AG20443 (cell line): ENCODE measurements at regions not wholly inside any gene's neighbourhood (a gene's known extent, or its start where the extent isn't known, plus 50 kb on each side); places are given as distances from the start of the nearest gene placed in this dataset.

ENCODE experiments used
- DNase-seq: peaks from one replicate; pipeline ENCODE4 v3.0.0; 2012; ENCODE audit warnings: low spot score, mixed read lengths

DNA sequence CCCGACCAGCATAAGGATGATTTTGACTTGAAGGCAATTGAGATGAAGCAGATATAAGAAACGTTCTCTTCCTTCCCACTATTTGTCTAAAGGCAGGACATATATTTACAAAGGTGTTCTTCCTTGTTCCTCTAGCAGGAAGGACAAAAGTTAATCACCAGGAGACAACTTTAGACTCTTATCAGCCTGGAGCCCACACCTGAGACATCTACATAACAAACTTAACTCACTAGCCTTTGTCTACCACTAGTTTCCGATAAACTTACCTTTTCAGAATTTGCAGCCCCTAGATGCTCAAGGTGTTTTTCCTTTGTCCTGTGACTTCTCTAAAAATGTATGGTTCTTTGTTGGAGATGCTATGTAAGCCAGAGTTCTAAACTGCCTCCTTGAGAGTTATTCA is 1047.8 kb upstream of the NXPH2 start:
- DNase-seq = no peak

DNA sequence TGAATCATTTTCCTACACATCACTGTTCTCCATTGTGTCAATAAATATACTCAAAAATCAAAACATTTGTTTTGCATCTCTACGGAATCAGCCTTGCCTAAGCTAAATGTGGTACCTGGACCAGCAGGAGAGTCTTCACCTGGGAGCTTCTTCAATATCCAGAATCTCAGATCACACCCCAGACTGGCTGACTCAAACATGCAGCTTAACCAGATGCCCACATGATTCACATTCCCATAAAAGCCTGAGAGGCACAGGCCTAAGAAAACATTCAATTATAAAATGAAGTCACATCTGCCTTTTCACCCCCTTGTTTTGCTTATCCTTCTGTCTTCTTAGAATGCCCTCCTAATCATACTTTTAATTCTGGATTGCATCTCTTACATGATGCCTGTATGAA is 1045.5 kb upstream of the NXPH2 start:
- DNase-seq = no peak

DNA sequence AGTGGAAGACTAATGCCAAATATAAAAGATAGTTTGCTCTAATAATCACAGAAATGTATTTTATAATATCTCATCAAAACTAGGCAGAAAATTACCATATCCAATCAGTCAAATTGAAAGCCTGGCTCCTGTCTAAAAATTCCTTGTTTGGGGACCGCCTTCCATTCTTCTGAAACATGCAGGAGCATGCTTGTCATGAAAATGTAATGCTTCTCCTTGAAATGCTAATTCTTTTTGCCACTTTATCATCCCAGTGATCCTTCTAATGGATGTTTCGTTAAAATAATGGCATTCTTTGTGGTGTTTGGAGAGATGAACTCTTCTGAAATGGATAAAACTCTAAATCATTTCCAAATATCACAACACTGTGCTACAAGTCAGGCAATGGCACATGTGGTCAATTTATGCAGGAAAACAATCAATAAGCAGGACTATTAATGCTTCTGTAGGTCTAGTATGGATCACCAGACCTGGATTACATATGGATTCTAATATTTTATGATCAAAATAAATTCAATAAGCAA is 1039.1 kb upstream of the NXPH2 start:
- DNase-seq = no peak

DNA sequence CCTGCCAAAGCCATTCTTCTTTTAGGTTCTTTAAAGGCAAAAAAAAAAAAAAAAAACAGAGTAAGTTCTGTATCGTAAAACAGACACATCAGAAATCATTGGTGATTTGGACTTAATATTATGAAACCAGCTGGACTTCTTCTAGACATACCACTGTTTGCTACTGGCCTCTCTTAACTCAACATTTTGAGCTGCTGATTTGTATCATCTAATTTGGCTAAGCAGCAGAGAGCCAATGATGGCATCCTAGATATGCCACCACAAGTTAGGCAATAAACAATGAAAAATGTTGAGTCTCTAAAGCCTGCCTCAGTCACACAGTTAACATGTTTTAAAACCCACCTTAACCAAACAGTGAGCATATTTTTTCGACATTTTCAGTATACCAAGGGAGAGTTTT is 1034.3 kb upstream of the NXPH2 start:
- DNase-seq = no peak

DNA sequence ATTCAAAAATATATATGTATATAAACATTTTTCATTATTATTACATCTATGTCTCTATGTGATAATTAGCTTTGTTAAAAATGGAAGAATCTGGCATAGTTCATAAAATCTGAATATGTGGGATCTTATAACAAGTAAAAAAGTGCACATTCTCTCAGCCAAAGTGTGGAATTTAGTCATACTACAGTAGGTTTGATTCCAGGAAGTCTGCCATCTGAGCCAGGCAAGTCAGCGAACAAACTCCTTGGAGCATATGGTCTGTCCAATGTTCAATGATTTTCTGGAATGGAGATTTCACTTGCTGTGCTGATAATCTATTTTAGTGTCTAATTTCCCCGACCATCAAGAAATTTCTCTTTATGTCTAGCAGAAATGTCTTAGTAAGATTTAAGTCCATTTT is 1033.2 kb upstream of the NXPH2 start:
- DNase-seq = no peak

DNA sequence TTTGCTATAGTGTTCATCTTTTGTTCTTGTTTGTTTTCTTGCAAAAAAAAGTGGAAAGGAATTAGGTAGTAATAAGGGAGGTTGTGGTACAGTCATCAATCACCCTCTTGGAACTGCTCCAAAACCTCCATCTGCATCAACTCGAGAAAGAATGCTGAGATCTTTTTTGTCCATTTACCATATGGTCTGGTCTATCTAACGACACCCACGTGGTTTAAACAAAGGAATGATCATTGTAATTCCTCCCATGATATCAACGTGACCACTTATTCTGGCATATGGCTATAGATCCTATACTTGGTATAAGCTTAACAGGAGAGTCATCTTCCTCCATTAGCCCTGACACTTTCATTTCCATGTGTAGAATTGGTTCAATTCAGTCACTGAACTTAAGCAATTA is 1025.3 kb upstream of the NXPH2 start:
- no peak for DNase-seq

DNA sequence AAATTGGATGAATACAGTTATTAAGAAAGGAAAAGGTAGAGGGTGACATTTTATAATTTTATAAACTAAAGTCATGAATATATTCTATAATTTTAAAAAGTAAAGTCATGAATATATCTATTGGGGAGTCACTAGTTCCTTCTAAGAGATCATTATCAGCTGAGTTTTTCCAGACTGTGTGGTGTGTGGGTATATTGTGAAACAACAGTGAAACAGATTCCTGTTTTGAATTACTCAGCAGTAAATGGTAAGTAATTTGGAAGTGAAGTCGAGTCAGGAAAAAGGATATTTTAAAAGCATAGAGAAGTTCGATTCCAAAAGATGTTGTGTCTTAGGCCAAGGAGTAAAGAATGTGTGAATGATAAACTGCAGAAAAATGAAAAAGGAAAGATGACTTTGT is 1018.2 kb upstream of the NXPH2 start:
- DNase-seq = no peak

DNA sequence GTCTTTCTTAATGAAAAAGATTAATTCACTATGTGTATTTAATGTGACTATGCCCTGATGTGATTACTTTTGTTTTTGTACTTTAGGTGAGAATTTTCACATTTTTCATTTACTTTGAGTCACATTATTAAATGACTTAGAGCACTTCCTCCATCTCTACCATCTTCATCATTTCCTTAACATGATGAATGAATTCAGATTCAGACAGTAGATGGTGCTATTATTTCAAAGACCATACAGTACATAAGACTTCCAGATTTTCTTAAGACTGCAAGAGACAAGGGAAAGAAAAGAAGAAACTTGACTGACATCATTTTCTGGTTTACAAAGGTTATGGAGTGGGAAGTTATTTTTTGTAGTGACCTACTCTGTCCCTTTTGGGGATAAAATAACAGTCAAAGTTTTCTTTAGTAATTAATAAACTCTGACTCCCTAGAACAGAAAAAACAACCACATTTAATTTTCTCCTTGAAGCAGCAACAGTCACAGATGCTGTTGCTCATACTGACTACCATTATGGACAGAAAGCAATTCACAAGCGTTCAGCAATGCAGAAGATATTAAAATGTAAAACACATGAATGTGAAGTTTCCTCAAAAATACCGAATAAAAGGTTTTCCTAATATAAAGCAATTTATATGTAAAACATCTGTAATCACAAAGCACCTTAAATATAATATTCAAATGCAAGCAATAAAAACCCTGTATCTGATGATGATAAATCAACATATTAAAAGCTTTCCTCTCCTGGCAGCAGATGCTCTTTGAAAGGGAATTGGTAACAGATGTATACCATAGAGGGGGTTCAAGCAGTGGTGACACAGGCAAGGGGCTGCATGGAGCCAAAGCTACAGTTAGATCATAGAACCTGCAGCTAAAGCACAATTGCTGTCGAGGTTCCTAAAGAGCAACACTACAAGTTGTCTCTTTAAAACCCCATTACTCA is 1010.9 kb upstream of the NXPH2 start:
- peak; percentile 11 for DNase-seq

DNA sequence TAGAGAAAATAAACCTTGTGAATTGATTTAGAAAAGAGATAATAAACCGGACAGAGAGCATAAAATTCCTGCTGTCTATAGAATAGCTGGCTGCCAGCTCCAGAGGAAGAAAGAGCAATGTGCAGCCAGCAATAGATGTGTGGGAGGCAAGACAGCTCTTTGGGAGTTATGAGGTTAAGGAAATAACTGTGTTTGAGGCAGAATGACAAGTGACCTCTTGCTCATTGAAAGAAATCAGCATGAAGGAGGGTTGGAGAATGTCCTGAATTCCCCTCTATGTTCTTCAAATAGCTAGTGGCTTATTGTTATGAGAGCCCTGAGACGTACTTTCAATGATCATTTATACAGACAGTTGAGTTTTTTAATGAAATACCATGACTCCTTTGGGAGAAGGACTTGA is 1009.9 kb upstream of the NXPH2 start:
- no peak for DNase-seq

DNA sequence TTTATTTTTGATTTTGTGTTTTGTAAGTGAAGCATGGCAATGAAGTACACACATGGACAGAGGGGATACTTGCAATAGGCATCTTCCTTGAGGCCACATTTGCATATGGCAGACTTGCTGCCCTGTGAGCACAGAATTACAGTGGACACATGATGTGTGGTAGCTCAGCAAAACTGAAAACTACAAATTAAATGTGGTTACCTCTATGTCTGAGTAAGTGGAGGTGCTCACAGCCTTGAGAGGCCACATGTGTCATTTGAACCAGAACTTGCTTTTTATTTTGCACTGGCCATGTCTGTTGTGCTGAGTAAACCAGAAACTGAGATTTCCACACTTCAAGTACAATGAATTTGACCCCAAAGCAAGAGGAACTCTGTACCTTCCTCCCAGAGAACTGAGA is 998.5 kb upstream of the NXPH2 start:
- DNase-seq = no peak

DNA sequence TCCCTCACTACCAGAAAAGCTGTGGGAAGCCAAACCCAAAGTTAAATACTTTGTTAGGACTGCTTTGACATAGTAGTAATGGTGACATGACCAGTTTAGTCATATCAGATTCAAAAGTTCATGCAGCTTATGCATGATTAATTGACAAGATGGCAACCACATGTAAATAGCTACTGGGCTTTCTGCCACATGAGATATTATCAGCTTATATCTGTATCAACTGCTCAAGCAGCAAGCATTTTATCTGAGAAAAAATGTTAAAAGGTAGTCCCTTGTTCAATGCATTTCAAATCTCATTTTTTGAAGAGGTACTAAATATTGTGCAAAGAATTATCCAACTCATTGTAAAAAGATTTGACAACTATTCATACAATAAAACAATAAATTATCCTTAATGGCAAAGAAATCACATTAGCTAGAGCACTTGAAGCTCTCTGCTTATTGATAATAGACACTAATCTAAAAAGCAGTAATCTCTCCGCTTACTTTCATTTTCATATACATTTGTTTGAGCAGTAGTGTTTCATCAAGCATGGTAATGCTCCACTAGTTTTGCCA is 993.6 kb upstream of the NXPH2 start:
- DNase-seq = no peak

DNA sequence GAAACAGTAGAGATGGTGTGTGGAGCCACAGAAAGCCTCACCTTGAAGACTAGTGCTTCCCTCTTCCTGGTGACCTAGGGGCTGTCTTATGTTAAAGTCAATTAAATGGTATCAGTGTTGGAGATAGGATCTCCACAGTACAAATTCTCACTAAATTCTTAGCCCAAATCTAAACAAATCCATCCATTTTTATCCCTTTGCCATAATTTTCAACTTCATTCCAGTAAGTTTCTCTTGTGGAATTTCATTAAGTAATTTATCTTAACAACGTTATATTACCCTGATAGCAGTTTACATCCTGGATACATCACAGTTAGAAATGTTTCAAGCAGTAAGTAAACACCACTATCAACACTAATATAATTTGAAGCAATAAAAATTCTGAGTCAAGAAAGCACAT is 989.4 kb upstream of the NXPH2 start:
- DNase-seq = no peak

DNA sequence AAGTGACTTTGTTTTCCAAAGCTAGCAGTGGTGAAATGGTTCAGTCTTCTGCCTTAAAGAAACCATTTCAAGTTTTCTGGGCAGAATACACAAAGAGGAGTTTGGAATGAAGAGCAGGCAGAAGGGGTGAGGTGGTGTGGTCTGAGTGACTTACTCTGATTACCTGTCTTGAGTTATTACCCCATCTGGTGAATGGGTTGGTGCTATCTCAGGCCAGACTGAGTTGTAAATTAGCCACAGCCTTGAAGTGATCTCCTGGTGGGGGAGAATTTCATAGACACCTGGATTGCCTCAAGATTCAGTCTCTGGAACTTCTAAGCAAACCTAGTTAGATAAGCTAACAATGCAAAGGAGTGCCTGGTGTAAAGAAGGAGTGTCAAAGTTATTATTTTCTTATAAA is 983.5 kb upstream of the NXPH2 start:
- DNase-seq = no peak

DNA sequence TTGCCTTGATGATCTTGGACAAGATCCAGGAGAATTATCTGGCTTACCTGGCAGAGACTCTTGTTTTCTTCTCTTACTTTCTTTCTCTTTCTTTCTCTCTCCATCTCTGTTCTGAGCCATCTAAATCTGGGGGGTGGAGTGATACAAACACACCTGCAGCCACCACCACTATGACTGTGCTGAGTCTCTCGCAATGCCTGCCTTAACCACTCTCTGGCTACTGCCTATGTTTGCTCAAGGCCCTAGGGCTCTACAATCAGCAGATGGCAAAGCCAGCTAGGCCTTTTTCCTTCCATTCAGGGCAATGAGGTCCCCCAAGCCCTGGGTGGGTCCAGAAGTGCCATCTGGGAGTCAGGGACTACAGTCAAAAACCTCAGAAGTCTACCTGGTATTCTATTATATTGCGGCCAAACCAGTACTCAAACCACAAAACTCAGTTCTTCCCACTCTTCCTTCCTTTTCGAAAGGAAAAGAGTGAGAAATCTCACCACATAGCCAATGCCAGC is 978.9 kb upstream of the NXPH2 start:
- no peak for DNase-seq

DNA sequence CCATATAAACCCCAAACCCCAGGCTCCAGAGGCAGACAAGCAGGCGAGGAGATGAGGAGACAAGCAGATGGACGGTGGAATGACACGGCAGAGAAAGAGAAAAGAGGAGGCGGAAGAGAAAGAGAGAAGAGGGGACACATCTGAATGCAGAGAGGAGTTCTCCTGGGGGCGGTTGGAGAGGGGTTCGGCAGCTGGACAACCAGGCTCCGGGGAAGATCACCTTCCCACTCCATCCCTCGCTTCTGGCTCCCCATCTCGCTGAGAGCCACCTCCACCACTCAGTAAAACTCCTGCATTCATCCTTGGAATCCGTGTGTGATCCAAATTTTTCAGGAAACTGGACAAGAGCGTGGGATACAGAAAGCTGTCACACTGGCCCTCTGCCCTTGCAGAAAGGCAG is 966.7 kb upstream of the NXPH2 start:
- no peak for DNase-seq

DNA sequence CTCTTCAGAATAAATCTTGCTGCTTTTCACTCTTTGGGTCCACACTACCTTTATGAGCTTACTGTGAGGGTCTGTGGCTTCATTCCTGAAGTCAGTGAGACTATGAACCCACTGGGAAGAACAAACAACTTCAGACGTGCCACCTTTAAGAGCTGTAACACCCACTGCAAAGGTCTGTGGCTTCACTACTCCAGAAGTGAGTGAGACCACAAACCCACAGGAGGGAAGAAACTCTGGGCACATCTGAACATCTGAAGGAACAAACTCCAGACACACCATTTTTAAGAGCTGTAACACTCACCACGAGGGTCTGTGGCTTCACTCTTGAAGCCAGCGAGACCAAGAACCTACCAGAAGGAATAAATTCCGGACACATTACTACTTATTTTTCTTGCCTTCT is 964.1 kb upstream of the NXPH2 start:
- DNase-seq = no peak

DNA sequence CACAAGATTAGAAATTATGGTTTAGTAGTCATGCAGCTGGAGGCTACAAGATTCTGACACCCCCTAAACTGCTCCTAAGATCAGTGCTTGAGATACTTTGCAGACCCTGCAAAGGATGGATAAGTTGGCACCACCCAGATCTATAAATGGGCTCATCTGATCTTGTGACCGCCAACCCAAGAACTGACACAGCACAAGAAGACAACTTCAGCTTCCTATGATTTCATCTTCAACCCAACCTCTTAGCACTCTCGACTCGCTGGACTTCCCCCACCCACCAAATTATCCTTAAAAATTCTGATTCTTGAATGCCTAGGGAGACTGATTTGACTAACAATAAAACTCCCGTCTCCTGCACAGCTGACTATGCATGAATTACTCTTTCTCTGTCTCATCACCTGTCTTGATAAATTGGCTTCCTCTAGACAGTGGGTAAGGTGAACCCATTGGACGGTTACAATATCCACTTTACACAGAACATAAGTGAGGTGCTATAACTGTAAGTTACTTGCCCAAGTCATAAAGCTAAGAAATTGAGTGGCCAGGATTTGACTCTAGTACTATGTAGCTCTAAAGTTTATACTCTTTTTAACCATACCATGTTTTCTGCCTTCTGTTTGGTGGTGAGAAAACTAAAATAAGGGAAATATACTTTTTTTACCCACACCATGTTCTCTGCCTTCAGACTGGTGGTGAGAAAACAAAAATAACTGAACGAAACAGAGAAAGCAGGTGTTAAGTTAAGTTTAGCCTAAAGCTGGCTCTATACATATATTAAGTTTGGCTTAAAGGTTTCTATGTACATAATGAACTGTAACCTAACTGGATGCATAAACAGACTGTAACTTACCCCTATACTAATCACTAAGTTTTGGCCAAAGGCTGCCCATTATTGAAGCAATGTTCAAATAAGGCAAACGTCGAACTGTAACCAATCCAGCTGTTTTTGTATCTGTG is 962.3 kb upstream of the NXPH2 start:
- no peak for DNase-seq

DNA sequence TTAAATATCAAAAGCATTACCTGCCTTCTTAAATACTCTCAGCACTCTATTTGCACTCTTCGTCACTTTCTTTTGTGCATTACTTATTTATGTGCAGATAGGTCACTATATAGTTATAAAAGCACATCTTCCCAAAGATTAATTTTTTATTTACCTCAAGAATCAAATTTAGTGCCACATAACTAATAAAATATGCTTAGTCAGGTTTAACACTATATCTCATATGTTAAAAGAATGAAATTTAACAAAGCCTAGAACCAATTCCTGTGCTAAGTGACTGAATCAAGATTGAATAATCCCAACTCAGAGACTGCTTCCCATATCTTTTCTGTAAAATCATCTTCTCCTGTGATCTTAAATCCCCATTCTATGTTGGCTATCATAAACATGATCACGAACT is 957.5 kb upstream of the NXPH2 start:
- DNase-seq = no peak

DNA sequence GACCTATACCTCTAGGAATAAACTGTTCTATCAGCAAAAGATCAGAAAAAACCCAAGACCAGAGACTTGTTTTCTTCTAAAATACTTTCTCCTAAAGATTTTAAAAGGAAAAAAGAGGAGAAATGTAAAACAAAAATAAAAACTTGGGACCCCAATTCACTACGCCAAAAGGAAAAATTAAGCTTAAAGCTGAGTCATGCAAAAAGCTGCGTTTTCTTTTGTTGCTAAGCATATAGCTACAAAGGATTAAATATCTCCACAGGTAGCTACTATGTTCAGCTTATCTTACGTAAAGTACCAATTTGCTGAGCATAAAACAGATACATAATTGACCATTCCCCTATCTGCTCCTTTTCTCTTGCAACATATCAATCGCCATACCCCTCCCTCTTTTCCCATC is 950.0 kb upstream of the NXPH2 start:
- DNase-seq = no peak

DNA sequence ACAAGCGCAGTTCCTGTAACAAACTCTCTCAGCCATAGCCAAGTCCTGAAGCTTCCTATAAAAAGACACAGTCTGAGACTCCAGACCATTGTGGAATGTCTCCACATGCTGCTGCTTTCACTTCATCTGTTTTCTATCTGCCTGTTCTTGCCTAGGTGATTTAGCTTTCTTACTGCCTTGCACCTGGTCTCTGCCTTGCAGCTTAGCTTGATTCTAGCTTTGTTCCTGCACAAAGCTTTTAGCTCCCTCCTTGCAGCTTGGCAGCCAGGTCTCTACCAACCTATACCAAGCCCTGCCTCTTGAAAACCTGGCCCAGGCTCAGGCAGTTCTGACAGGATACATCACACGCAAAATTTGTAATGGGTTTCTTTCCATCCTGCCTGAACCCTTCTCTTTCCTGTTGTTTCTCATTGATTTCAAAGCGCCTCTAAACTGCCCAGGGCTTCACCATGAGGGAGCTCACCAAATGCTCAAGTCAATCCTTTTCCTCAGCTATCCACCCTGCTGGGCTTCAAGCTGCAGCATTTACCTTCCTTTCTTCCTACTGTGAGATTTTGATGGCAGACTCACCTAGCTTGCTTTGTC is 941.3 kb upstream of the NXPH2 start:
- DNase-seq = no peak

DNA sequence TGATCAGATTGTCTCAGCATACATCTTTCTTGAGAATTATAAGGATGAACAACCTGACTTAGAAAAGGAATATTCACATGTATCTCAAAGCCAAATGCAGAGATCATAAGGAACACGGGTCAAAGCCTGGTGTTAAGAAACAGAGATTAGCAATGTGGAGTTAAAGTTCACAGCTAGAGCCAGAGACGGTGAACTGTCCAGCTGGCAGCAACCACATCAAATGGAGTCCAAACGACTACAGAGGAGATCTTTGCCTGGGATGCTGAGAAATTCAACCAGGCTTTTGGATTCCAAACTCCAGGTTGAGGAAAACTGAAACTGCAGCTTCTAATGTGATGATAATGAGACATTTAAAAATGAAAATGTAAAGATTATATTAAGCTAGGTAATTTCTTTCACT is 939.9 kb upstream of the NXPH2 start:
- DNase-seq = no peak

DNA sequence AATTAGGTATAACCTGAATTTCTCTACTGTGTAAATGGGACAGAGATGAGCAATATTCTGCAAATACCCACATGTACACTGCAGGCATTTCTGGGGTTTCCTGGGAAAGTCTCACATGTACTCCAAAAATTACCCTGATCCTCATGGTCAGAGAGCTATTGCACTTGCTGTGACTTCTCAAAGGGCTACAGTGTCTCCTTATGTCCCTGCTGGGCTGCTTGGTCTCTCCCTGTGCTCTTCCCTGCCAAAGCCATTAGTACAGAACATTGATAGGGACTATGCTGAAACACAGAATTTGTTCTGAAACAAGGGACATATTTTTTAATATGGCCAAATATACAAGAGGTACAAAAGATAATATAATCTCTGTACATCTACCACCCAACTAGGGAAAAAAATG is 924.4 kb upstream of the NXPH2 start:
- DNase-seq = no peak
